HG03378 (cell line): ENCODE measurements at regions not wholly inside any gene's neighbourhood (a gene's known extent, or its start where the extent isn't known, plus 50 kb on each side); places are given as distances from the start of the nearest gene placed in this dataset.

ENCODE experiments used
- ATAC-seq: cut with Tn5 transposase; IDR thresholded peaks from one replicate; pipeline ENCODE4 v1.9.1; 2021; ENCODE audit warnings: mild to moderate bottlenecking, moderate library complexity; ENCODE audit not compliant: unreplicated experiment

GRCh38 chr4:53697016-53697685, 105.9 kb upstream of the LNX1 start:
- no peak for ATAC-seq

- ATAC-seq = peak; percentile 61
Observed at GRCh38 chr4:53695540-53696463, 104.5 kb upstream of the LNX1 start.

- ATAC-seq = no peak
Observed at GRCh38 chr4:53694666-53695065, 103.4 kb upstream of the LNX1 start.

GRCh38 chr4:53693909-53694308, 102.6 kb upstream of the LNX1 start:
- no peak for ATAC-seq

- ATAC-seq = no peak
Observed at GRCh38 chr4:53693408-53693807, 102.1 kb upstream of the LNX1 start.

GRCh38 chr4:53688186-53688790, 97.0 kb upstream of the LNX1 start:
- ATAC-seq = peak; percentile 98

GRCh38 chr4:53686521-53686920, 95.2 kb upstream of the LNX1 start:
- ATAC-seq = no peak

GRCh38 chr4:53684136-53685130, 93.1 kb upstream of the LNX1 start:
- ATAC-seq = no peak

GRCh38 chr4:53682908-53683307, 91.6 kb upstream of the LNX1 start:
- no peak for ATAC-seq

- no peak for ATAC-seq
Observed at GRCh38 chr4:53682196-53682595, 90.9 kb upstream of the LNX1 start.

- ATAC-seq = no peak
Observed at GRCh38 chr4:53680598-53680997, 89.3 kb upstream of the LNX1 start.

GRCh38 chr4:53680168-53680567, 88.9 kb upstream of the LNX1 start:
- ATAC-seq = no peak

- ATAC-seq = no peak
Observed at GRCh38 chr4:53676402-53676871, 85.2 kb upstream of the LNX1 start.

- no peak for ATAC-seq
Observed at GRCh38 chr4:53674903-53675302, 83.6 kb upstream of the LNX1 start.

GRCh38 chr4:53672873-53673272, 81.6 kb upstream of the LNX1 start:
- ATAC-seq = no peak

- ATAC-seq = no peak
Observed at GRCh38 chr4:53671757-53672156, 80.5 kb upstream of the LNX1 start.

GRCh38 chr4:53659737-53660136, 68.5 kb upstream of the LNX1 start:
- ATAC-seq = no peak

GRCh38 chr4:53659112-53659511, 67.8 kb upstream of the LNX1 start:
- no peak for ATAC-seq

GRCh38 chr4:53658029-53658428, 66.7 kb upstream of the LNX1 start:
- ATAC-seq = no peak

GRCh38 chr4:53656421-53656981, 65.2 kb upstream of the LNX1 start:
- no peak for ATAC-seq
